ENCODE measurements at regions not wholly inside any gene's neighbourhood (a gene's known extent, or its start where the extent isn't known, plus 50 kb on each side); places are given as distances from the start of the nearest gene placed in this dataset.

GRCh38 chr4:144202081-144202480 lies 61.6 kb upstream of the GYPA start:
- DNase-seq (no peak), ATAC-seq (no peak)
- intact Hi-C loops (cut with DNase I, micrococcal nuclease) = no loop called here
- no peaks in the 10 kb centered on the region for H3K9me3 ChIP-seq
- H3K4me3 ChIP-seq = no peak overlapping the region
- no peaks in the 10 kb centered on the region for H3K36me3 ChIP-seq (ENCODE audit: low read depth)
- H3K4me1 ChIP-seq (ENCODE audit: low read depth) = no peaks in the 10 kb centered on the region
- no peak for TF ChIP-seq CTCF (IDR thresholded peaks at IDR 0.05)

GRCh38 chr4:144203155-144203554 lies 62.6 kb upstream of the GYPA start:
- DNase-seq (no peak), ATAC-seq (no peak)
- H3K36me3 ChIP-seq (ENCODE audit: low read depth) = no peaks in the 10 kb centered on the region
- intact Hi-C loops (cut with DNase I, micrococcal nuclease) = no loop called here
- H3K4me1 ChIP-seq (ENCODE audit: low read depth) = no peaks in the 10 kb centered on the region
- no peak overlapping the region for H3K4me3 ChIP-seq
- H3K9me3 ChIP-seq = no peaks in the 10 kb centered on the region
- TF ChIP-seq CTCF (IDR thresholded peaks at IDR 0.05) = no peak

GRCh38 chr4:144204431-144204830 lies 63.9 kb upstream of the GYPA start:
- no peak for TF ChIP-seq CTCF (IDR thresholded peaks at IDR 0.05)
- no peak for DNase-seq
- Histone ChIP-seq H3K9me3 (no peaks in the 10 kb centered on the region), H3K36me3 (ENCODE audit: low read depth) (no peaks in the 10 kb centered on the region), H3K4me1 (ENCODE audit: low read depth) (no peaks in the 10 kb centered on the region), H3K4me3 (no peak overlapping the region)
- intact Hi-C loops (cut with DNase I, micrococcal nuclease) = no loop called here
- ATAC-seq = no peak

- intact Hi-C loops (cut with DNase I, micrococcal nuclease) = no loop called here
- Histone ChIP-seq H3K4me1 (ENCODE audit: low read depth) (no peaks in the 10 kb centered on the region), H3K9me3 (no peaks in the 10 kb centered on the region), H3K36me3 (ENCODE audit: low read depth) (no peaks in the 10 kb centered on the region), H3K4me3 (no peak overlapping the region)
- ATAC-seq (no peak), DNase-seq (no peak)
- no peak for TF ChIP-seq CTCF (IDR thresholded peaks at IDR 0.05)
Measured at GRCh38 chr4:144206711-144207110, 66.2 kb upstream of the GYPA start.

DNA sequence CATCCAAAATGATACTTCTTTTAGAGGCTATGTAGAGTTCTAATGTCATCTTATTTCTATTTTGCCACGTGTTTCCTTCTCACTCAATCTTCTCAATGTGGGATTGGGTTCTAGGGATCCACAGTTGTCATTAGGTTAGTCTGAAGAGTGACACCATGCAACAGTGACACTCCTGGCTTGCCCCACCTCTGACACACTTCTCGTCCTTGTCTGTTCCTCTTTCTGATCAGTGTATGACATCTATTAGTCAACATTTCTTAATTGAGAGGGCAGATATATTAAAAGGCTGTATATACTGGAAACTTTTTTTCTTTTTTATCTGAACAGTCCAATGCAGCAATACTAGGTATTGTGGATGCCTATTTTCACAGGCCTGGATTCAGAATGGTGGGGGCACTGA lies 67.6 kb upstream of the GYPA start:
- Histone ChIP-seq H3K36me3 (ENCODE audit: low read depth) (no peaks in the 10 kb centered on the region), H3K4me3 (no peak overlapping the region), H3K9me3 (no peaks in the 10 kb centered on the region), H3K4me1 (ENCODE audit: low read depth) (no peaks in the 10 kb centered on the region)
- DNase-seq = no peak
- no peak for ATAC-seq
- intact Hi-C loops (cut with DNase I, micrococcal nuclease) = no loop called here
- TF ChIP-seq CTCF (IDR thresholded peaks at IDR 0.05) = no peak

DNA sequence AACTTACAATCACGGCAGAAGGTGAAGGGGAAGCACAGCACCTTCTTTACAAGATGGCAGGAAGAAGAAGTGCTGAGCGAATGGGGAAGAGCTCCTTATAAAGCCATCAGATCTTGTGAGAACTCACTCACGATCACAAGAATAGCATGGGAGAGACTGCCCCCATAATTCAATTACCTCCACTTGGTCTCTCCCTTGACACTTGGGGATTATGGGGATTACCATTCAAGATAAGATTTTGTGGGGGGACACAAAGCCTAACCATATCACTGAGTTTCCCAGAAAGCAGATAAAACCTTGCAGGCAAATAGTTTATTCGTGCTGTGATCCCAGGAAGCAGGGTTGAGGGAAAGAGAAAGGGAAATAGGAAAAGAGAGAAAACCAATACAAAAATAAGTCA lies 69.0 kb upstream of the GYPA start:
- H3K36me3 ChIP-seq (ENCODE audit: low read depth) = no peaks in the 10 kb centered on the region
- DNase-seq (no peak), ATAC-seq (no peak)
- no peak overlapping the region for H3K4me3 ChIP-seq
- no peak for TF ChIP-seq CTCF (IDR thresholded peaks at IDR 0.05)
- no peaks in the 10 kb centered on the region for H3K4me1 ChIP-seq (ENCODE audit: low read depth)
- H3K9me3 ChIP-seq = no peaks in the 10 kb centered on the region
- intact Hi-C loops (cut with DNase I, micrococcal nuclease) = no loop called here
